UCSD-AML1 (cell line): ENCODE measurements at regions not wholly inside any gene's neighbourhood (a gene's known extent, or its start where the extent isn't known, plus 50 kb on each side); places are given as distances from the start of the nearest gene placed in this dataset.
"Not testable (repeated sequence)": the region's sequence is repeated elsewhere in the genome, so short reads cannot be mapped to it uniquely, and the experiment has no call there.

Experiments used
- DNase-seq: peaks from one replicate; lab custom pipeline; 2025; ENCODE audit not compliant: unreplicated experiment; lab: John Stamatoyannopoulos, UW

GRCh38 chr5:42235837-42236236 lies 187.4 kb upstream of the GHR start:
- DNase-seq: no peak

- no peak for DNase-seq
Measured at GRCh38 chr5:42241636-42242035, 181.6 kb upstream of the GHR start.

- DNase-seq: no peak
Measured at GRCh38 chr5:42242210-42242609, 181.0 kb upstream of the GHR start.

DNA sequence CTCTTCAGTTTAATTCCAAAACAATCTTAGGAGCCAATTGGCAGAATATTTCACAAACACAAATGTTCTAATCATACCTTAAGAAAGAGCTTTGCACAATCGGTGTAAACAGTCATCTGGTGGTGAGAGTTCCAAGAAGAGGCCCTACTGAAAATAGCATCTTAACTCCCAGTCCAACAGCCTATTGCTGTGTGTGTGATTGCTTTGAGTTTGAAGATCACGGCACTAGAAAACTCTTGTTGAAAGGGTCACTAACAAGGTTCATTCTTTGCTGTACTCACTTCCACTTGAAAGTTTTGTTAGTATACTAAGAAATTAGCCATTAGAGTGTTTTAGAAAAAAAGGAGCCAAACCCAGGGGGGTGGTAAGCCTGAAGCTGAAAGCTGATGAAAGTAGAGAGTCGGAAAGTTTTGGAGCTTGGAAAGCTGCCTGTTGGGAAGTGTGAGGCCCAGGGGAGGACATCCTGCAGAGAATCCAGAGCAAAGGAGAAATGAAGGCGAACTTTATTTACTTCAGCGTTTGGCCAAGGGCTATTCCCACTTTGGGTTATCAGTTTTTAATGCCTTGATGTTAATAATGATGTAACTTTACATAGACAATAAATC lies 180.3 kb upstream of the GHR start:
- DNase-seq: no peak

GRCh38 chr5:42252306-42252705 lies 170.9 kb upstream of the GHR start:
- no peak for DNase-seq

DNA sequence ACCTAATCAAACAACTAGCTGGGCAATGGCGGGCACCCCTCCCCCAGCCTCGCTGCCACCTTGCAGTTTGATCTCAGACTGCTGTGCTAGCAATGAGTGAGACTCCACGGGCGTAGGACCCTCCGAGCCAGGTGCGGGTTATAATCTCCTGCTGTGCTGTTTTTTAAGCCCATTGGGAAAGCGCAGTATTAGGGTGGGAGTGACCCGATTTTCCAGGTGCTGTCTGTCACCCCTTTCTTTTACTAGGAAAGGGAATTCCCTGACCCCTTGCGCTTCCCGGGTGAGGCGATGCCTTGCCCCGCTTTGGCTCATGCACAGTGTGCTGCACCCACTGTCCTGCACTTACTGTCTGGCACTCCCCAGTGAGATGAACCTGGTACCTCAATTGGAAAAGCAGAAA lies 163.3 kb upstream of the GHR start:
- DNase-seq: not testable (repeated sequence)

- DNase-seq: no peak
Measured at GRCh38 chr5:42267091-42267490, 156.1 kb upstream of the GHR start.

DNA sequence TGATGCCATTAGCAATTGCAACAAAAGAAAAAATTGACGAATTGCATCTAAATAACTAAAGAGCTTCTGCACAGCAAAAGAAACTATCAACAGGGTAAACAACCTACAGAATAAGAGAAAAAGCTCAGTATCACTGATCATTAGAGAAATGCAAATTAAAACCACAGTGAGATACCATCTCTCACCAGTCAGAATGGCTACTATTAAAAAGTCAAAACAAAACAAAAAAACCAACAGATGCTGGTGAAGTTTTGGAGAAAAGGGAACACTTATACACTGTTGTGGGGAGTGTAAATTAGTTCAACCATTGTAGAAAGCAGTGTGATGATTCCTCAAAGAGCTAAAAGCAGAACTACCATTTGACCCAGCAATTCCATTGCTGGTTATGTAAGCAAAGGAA lies 155.1 kb upstream of the GHR start:
- DNase-seq: not testable (repeated sequence)

- no peak for DNase-seq
Measured at GRCh38 chr5:42268630-42269029, 154.6 kb upstream of the GHR start.

DNA sequence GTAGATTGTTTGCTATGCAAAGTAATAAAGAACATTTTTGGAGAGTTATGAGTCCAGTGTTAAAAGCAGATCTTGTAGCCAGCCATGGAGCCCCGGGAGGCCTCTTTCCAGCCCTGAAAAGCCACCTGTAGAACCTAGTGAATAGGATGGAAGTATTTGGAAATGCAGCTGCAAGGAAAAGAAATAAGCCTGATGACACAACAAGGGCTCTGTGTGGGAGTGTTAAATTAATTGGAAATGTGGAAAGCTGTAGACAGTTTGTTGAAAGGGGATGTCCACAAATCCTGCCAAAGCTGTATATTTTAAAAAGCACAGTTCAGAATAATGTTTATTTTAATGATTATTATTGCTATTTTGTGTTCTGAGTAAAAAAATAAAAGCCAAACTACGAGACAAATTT lies 152.5 kb upstream of the GHR start:
- no peak for DNase-seq

GRCh38 chr5:42274913-42275312 lies 148.3 kb upstream of the GHR start:
- no peak for DNase-seq

DNA sequence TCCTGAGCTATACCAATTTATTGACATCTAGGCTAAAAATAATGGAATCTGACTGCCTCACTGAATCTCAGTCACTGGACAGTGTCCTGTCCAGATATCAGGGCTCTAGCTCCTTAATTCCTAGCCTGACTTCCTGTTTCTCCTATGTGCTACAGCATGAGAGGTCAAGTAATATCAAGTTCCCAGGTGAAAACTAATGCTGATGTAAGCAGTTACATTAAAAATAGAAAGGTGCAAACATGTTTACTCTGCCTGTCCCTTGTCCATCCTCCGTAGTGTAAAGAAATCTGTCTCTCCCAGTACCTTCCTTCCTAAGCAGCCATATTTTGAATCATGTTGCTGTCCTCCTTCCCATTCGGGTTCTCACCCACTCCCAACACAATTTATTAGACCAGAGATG lies 145.9 kb upstream of the GHR start:
- DNase-seq: no peak

DNA sequence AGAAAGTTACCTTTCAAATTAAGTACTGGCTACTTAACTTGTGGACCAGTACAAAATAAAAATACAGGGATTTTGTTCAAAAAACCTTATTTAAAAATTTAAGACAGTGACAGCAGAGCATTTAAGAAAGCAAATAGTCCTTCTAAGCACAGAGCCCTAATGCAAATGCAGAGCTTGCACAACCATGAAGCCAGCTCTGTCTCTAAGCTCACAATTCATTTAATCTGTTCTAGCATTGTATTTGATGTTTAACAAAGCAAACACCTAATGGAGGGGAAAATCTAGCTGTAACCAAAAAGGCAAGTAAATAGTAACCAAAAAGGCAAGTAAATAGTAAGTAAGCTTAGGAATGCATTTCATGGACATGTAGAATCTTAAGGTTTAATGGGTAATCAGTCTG lies 138.7 kb upstream of the GHR start:
- DNase-seq: no peak

DNA sequence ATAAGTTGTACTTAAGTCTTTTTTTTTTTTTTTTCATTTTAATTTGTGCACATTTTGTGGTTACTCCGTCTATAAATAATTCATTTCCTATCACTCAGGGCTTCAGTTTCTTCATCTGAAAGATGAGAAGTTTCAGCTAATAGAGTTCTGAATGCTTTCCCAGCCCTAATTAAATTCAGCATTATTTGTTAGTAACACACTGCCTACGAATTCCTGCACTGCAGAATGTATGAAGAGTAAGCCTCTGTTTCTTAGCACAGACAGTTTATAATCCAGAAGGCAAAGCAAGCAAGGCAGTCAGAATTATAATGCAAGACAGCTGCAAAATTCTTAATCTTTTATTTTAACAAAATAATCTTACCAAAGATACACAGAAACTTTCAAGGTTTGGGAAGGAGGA lies 138.0 kb upstream of the GHR start:
- DNase-seq: no peak

DNA sequence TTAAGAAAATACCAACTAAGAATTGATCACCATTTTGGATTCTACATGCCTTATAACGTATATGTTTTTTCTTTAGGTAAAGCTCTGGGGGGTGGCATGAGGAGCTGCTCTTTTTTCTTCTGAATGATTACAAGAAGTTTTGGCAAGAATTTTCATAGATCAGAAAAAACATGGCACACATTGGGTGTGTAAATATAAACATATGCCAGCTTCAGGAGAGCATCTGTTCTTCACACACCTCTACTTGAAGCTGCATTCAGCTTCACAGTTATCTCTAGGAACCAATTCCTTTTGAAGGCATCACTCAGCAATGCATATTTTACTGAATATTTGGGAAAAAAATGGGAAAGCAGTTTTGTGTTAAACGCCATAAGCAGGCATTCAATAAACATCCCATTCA lies 122.7 kb upstream of the GHR start:
- no peak for DNase-seq

DNA sequence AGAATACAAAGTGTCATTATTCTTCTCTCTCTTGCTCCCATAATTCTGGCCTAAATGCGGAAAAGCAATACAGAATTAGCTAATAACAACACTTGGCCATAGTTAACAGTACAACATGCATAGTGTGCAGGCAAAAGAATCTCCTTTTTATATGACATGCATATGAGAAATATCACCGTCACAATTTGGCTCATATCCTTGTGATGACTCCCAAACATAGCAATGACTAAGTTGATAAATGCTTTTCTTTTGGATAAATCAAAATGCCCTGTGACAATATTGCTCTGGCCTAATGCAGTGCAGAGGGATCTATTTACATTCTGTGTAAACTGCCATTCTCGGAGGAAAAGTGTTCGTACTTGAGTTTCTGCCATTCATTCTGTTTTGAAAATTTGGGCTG lies 121.9 kb upstream of the GHR start:
- no peak for DNase-seq

- no peak for DNase-seq
Measured at GRCh38 chr5:42302186-42302585, 121.1 kb upstream of the GHR start.

DNA sequence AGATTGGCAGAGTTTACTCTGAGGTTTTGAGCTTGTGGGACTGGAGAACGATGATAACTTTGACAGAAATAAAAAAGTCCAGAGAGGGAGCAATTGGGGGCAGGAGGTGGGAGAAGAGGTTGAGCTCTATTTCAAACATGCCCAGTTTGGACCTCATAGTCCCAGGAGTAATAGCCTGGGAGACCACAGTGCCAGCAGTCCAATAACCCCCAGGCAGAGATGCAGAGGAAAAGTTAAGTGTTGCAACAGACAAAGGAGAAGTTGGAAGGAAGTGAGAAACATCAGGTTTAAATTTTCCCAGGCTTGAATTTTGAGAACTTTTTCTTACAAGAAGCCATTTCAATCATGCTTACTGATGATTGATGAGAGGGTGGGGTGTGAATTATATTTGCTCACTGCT lies 117.0 kb upstream of the GHR start:
- DNase-seq: no peak

- DNase-seq: no peak
Measured at GRCh38 chr5:42309865-42310264, 113.4 kb upstream of the GHR start.

GRCh38 chr5:42315214-42315613 lies 108.0 kb upstream of the GHR start:
- no peak for DNase-seq

DNA sequence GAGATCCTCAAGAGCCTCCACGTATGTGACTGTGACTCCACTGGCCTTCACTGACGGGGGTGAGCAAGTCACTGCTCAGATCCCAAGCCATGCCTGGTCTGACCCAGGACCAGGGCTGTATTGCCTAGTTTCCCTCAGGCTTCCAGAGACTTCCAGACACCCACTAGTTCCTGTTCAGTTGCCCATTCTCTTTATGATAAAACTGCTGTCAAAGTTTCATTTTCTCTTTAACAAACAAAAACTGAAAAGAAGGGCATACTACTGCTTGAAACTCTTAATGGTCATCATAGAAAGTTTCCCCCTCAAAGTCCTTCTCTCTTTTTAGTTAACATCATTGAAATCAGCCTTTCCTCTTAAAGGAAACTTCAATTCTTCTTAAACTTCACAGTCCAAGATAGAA lies 105.7 kb upstream of the GHR start:
- no peak for DNase-seq

DNA sequence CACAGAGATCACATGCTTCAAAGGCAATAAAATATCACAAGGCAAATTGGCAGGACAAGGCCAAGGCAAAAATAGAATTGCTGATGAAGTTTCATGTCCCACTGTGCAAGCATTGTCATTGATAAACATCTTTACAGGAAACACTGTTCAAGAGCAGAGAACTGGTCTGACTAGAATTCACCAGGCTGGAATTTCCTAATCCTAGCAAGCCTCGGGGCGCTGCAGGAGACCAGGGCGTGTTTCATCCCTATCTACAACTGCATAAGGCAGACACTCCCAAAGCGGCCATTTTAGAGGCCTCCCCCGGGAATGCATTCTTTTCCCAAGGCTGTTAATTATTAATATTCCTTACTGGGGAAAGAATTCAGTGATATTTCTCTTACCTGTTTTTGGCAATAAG lies 103.7 kb upstream of the GHR start:
- not testable (repeated sequence) for DNase-seq

DNA sequence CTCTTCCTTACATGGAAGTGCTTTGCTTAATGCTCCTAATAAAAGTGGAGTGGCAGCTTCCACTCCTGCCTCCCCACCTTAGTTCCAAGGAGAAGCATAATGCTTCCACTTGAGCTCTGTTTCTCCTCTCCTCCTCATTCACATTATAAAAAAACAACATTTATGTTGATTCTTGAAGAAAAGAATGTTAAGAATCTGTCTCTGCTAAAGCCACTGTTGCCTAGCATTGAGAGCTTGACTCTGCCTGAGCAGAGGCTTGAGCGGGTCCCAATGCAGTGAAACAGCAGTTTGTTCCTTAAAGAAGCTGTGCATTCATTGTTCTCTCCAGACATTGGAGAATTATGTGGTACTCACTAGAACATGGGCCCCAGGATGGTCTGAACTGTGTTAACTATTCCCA lies 101.5 kb upstream of the GHR start:
- no peak for DNase-seq

GRCh38 chr5:42337143-42337542 lies 86.1 kb upstream of the GHR start:
- DNase-seq: no peak
